Caco-2 (cell line): ENCODE measurements at regions not wholly inside any gene's neighbourhood (a gene's known extent, or its start where the extent isn't known, plus 50 kb on each side); places are given as distances from the start of the nearest gene placed in this dataset.

Experiments used
- BruUV-seq: library from RNA; stranded (reverse); fragments of 400-500 nt; replicated peaks from 2 replicates; lab custom pipeline; 2021; lab: Mats Ljungman, UMichigan
- CTCF ChIA-PET: fragments of 300-600 bp; sonication (Branson Sonifier 250); formaldehyde crosslinking; loops from one replicate; lab custom pipeline; 2022; ENCODE audit warnings: antibody characterized with exemption; lab: Charles Lee
- POLR2A ChIA-PET: fragments of 300-600 bp; sonication (Branson Sonifier 250); formaldehyde crosslinking; loops from one replicate; lab custom pipeline; 2022; ENCODE audit warnings: antibody characterized with exemption; lab: Charles Lee
- DNase-seq, 2 experiments: peaks; one replicate each; pipeline versions ENCODE4 v3.0.0 to v3.0.0-alpha.2; 2020 to 2022
- H3K27me3 ChIP-seq: replicated peaks from 2 replicates; pipeline ENCODE4 v1.6.0; 2011; ENCODE audit warnings: low read length; ENCODE audit not compliant: control insufficient read depth, insufficient read depth
- H3K36me3 ChIP-seq: 2 replicates; pipeline ENCODE4 v1.5.1; 2011; ENCODE audit warnings: low read length; ENCODE audit not compliant: control insufficient read depth, insufficient read depth
- H3K4me1 ChIP-seq: fragments of 250-450 bp; sonication (Bioruptor Pico); 2 replicates; pipeline ENCODE4 v1.5.1; 2020; ENCODE audit warnings: mild to moderate bottlenecking
- H3K4me3 ChIP-seq: 2 replicates; pipeline ENCODE4 v1.5.1; 2011; ENCODE audit warnings: low read depth, mild to moderate bottlenecking, control low read depth, low read length
- H3K9me3 ChIP-seq: fragments of 250-450 bp; sonication (Bioruptor Pico); 2 replicates; pipeline ENCODE4 v1.5.1; 2020; ENCODE audit warnings: mild to moderate bottlenecking, moderate library complexity
- H3K27ac Mint-ChIP-seq: one replicate; pipeline ENCODE4 v1.8.0; 2022; ENCODE audit warnings: mixed read lengths; ENCODE audit not compliant: unreplicated experiment
- H3K27me3 Mint-ChIP-seq: one replicate; pipeline ENCODE4 v1.8.0; 2022; ENCODE audit warnings: mixed read lengths; ENCODE audit not compliant: insufficient read depth, unreplicated experiment
- H3K36me3 Mint-ChIP-seq: one replicate; pipeline ENCODE4 v1.8.0; 2022; ENCODE audit warnings: mild to moderate bottlenecking, mixed read lengths; ENCODE audit not compliant: insufficient read depth, unreplicated experiment
- H3K4me1 Mint-ChIP-seq: one replicate; pipeline ENCODE4 v1.8.0; 2022; ENCODE audit warnings: low read depth, mixed read lengths; ENCODE audit not compliant: unreplicated experiment
- H3K4me3 Mint-ChIP-seq: one replicate; pipeline ENCODE4 v1.8.0; 2022; ENCODE audit warnings: mild to moderate bottlenecking, moderate library complexity, mixed read lengths; ENCODE audit not compliant: unreplicated experiment
- H3K9me3 Mint-ChIP-seq: one replicate; pipeline ENCODE4 v1.8.0; 2022; ENCODE audit warnings: mixed read lengths; ENCODE audit not compliant: unreplicated experiment
- CTCF ChIP-seq, 2 experiments: fragments of 200-600 bp in 1 of 2; IDR thresholded peaks; 1 replicate in 1 of 2; 2 replicates in 1 of 2; pipeline versions ENCODE4 v1.5.1 to v1.8.0; 2011 to 2022; ENCODE audit warnings: antibody characterized with exemption in 1 of 2, control low read depth in 1 of 2, inconsistent platforms in 1 of 2, low read depth in 1 of 2, low read length in 1 of 2, mild to moderate bottlenecking in 1 of 2, moderate library complexity in 1 of 2; ENCODE audit not compliant: insufficient read depth in 1 of 2, severe bottlenecking in 1 of 2, unreplicated experiment in 1 of 2
- intact Hi-C: fragments of 100-400 bp; cut with micrococcal nuclease; formaldehyde crosslinking; loops from one replicate; pipeline ENCODE4 v1.10.0; 2022; ENCODE audit not compliant: unreplicated experiment

GRCh38 chr1:83676106-83676505 lies 322.8 kb downstream of the TTLL7 start:
- BruUV-seq: no TSS peak
- Mint-ChIP-seq H3K27me3 (peaks cover 4% of the 10 kb centered on the region), H3K4me3 (no peak overlapping the region), H3K36me3 (no peaks in the 10 kb centered on the region), H3K4me1 (no peaks in the 10 kb centered on the region), H3K9me3 (no peaks in the 10 kb centered on the region), H3K27ac (no peak overlapping the region)
- no peaks in the 10 kb centered on the region for H3K36me3 ChIP-seq
- POLR2A ChIA-PET: no interaction called here
- CTCF ChIA-PET: no interaction called here
- intact Hi-C loops: no loop called here
- no peak for TF ChIP-seq CTCF (IDR thresholded peaks at IDR 0.05; ENCODE audit: insufficient read depth in 1 of 2, low read depth in 1 of 2, low read length in 1 of 2, severe bottlenecking in 1 of 2, unreplicated experiment in 1 of 2)
- no peak overlapping the region for H3K4me3 ChIP-seq
- H3K4me1 ChIP-seq: no peaks in the 10 kb centered on the region
- DNase-seq: no peak
- H3K9me3 ChIP-seq: no peaks in the 10 kb centered on the region
- no peaks in the 10 kb centered on the region for H3K27me3 ChIP-seq

- Histone ChIP-seq H3K9me3 (no peaks in the 10 kb centered on the region), H3K27me3 (no peaks in the 10 kb centered on the region), H3K36me3 (no peaks in the 10 kb centered on the region), H3K4me1 (no peaks in the 10 kb centered on the region), H3K4me3 (no peak overlapping the region)
- POLR2A ChIA-PET: no interaction called here
- no peak for DNase-seq
- no peak overlapping the region for H3K27ac Mint-ChIP-seq
- peaks cover 4% of the 10 kb centered on the region for H3K27me3 Mint-ChIP-seq
- H3K4me3 Mint-ChIP-seq: no peak overlapping the region
- H3K4me1 Mint-ChIP-seq: no peaks in the 10 kb centered on the region
- intact Hi-C loops: no loop called here
- no peaks in the 10 kb centered on the region for H3K36me3 Mint-ChIP-seq
- no TSS peak for BruUV-seq
- CTCF ChIA-PET: no interaction called here
- no peaks in the 10 kb centered on the region for H3K9me3 Mint-ChIP-seq
- no peak for TF ChIP-seq CTCF (IDR thresholded peaks at IDR 0.05; ENCODE audit: insufficient read depth in 1 of 2, low read depth in 1 of 2, low read length in 1 of 2, severe bottlenecking in 1 of 2, unreplicated experiment in 1 of 2)
These were observed 325.6 kb downstream of the TTLL7 start for GRCh38 chr1:83673312-83673711.

- Mint-ChIP-seq H3K27ac (no peak overlapping the region), H3K27me3 (peaks cover 6% of the 10 kb centered on the region), H3K4me1 (no peaks in the 10 kb centered on the region), H3K9me3 (no peaks in the 10 kb centered on the region), H3K4me3 (no peak overlapping the region), H3K36me3 (no peaks in the 10 kb centered on the region)
- intact Hi-C loops: no loop called here
- BruUV-seq: no TSS peak
- Histone ChIP-seq H3K9me3 (no peaks in the 10 kb centered on the region), H3K4me3 (no peak overlapping the region), H3K4me1 (no peaks in the 10 kb centered on the region), H3K36me3 (no peaks in the 10 kb centered on the region), H3K27me3 (no peaks in the 10 kb centered on the region)
- TF ChIP-seq CTCF (IDR thresholded peaks at IDR 0.05; ENCODE audit: insufficient read depth in 1 of 2, low read depth in 1 of 2, low read length in 1 of 2, severe bottlenecking in 1 of 2, unreplicated experiment in 1 of 2): no peak
- ChIA-PET CTCF (no interaction called here), POLR2A (no interaction called here)
- no peak for DNase-seq
These were observed 327.3 kb downstream of the TTLL7 start for GRCh38 chr1:83671586-83671985.
